Panc1 (cell line): ENCODE measurements at regions not wholly inside any gene's neighbourhood (a gene's known extent, or its start where the extent isn't known, plus 50 kb on each side); places are given as distances from the start of the nearest gene placed in this dataset.

Experiments
- TF ChIP-seq, protein P1 (sequence below): fragments of 450-650 bp; IDR thresholded peaks from 2 replicates; pipeline ENCODE4 v1.5.1; 2017; ENCODE audit warnings: mild to moderate bottlenecking
- TF ChIP-seq, protein P2 (sequence below), 2 experiments: IDR thresholded peaks; 2 replicates each; pipeline ENCODE4 v1.6.1; 2011 to 2012; ENCODE audit warnings: low read depth in 2 of 2, control low read depth in 1 of 2, low read length in 1 of 2, mild to moderate bottlenecking in 1 of 2, moderate library complexity in 1 of 2; ENCODE audit not compliant: insufficient read depth in 1 of 2

DNA sequence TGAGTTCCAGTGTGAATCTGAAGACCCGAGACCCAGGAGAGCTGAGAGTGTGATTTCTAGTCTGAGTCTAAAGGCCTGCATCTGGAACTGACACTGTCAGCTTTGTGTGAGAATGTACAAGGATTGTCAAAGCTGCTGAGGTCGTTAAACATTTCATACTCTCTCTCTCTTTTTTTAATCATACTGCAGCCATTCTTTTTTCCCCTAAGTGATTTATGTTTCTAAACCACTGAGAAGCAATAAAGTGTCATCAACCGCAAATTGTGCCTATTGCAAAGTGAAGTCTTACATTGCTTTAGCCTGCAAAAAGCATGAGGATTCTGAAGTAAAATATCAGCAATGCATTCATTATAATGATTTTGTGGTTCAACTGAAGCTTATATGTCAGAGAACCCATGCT lies 106.0 kb downstream of the ASMT start:
- TF ChIP-seq, protein P1, sequence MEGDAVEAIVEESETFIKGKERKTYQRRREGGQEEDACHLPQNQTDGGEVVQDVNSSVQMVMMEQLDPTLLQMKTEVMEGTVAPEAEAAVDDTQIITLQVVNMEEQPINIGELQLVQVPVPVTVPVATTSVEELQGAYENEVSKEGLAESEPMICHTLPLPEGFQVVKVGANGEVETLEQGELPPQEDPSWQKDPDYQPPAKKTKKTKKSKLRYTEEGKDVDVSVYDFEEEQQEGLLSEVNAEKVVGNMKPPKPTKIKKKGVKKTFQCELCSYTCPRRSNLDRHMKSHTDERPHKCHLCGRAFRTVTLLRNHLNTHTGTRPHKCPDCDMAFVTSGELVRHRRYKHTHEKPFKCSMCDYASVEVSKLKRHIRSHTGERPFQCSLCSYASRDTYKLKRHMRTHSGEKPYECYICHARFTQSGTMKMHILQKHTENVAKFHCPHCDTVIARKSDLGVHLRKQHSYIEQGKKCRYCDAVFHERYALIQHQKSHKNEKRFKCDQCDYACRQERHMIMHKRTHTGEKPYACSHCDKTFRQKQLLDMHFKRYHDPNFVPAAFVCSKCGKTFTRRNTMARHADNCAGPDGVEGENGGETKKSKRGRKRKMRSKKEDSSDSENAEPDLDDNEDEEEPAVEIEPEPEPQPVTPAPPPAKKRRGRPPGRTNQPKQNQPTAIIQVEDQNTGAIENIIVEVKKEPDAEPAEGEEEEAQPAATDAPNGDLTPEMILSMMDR = no peak
- TF ChIP-seq, protein P2, sequence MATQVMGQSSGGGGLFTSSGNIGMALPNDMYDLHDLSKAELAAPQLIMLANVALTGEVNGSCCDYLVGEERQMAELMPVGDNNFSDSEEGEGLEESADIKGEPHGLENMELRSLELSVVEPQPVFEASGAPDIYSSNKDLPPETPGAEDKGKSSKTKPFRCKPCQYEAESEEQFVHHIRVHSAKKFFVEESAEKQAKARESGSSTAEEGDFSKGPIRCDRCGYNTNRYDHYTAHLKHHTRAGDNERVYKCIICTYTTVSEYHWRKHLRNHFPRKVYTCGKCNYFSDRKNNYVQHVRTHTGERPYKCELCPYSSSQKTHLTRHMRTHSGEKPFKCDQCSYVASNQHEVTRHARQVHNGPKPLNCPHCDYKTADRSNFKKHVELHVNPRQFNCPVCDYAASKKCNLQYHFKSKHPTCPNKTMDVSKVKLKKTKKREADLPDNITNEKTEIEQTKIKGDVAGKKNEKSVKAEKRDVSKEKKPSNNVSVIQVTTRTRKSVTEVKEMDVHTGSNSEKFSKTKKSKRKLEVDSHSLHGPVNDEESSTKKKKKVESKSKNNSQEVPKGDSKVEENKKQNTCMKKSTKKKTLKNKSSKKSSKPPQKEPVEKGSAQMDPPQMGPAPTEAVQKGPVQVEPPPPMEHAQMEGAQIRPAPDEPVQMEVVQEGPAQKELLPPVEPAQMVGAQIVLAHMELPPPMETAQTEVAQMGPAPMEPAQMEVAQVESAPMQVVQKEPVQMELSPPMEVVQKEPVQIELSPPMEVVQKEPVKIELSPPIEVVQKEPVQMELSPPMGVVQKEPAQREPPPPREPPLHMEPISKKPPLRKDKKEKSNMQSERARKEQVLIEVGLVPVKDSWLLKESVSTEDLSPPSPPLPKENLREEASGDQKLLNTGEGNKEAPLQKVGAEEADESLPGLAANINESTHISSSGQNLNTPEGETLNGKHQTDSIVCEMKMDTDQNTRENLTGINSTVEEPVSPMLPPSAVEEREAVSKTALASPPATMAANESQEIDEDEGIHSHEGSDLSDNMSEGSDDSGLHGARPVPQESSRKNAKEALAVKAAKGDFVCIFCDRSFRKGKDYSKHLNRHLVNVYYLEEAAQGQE (IDR thresholded peaks at IDR 0.05; ENCODE audit: insufficient read depth in 1 of 2, low read depth in 2 of 2, low read length in 1 of 2) = no peak
